CD14-positive monocyte (primary cell): ENCODE measurements at regions not wholly inside any gene's neighbourhood (a gene's known extent, or its start where the extent isn't known, plus 50 kb on each side); places are given as distances from the start of the nearest gene placed in this dataset.
A peak's percentile ranks its signal among the peaks of the same experiment; 100 is the strongest.

Experiments
- DNase-seq, 3 donors: peaks; one replicate each; pipeline ENCODE4 v3.0.0-alpha.2; 2011 to 2022
- H2AFZ ChIP-seq: 2 replicates; pipeline ENCODE4 v1.6.0; 2012; ENCODE audit warnings: mild to moderate bottlenecking, low read depth, low read length, inconsistent platforms; ENCODE audit not compliant: insufficient read depth, poor library complexity, severe bottlenecking
- H3K27ac ChIP-seq, 2 donors: 1 replicate in 1 of 2; 2 replicates in 1 of 2; pipeline ENCODE4 v1.5.1; 2012 to 2013; ENCODE audit warnings: low read length in 2 of 2, control low read depth in 1 of 2, inconsistent platforms in 1 of 2, low read depth in 1 of 2, mild to moderate bottlenecking in 1 of 2
- H3K27me3 ChIP-seq, 2 donors: one replicate each; pipeline versions ENCODE4 v1.6.0 to v1.6.1; 2011 to 2013; ENCODE audit warnings: low read length in 2 of 2; ENCODE audit not compliant: control insufficient read depth in 2 of 2, insufficient read depth in 2 of 2
- H3K36me3 ChIP-seq, 2 donors: replicated peaks in 1 of 2; 1 replicate in 1 of 2; 2 replicates in 1 of 2; pipeline versions ENCODE4 v1.5.1 to v1.6.1; 2012 to 2013; ENCODE audit warnings: low read length in 2 of 2, control low read depth in 1 of 2, inconsistent platforms in 1 of 2, mild to moderate bottlenecking in 1 of 2; ENCODE audit not compliant: insufficient read depth in 2 of 2, control insufficient read depth in 1 of 2
- H3K4me1 ChIP-seq, 2 donors: 1 replicate in 1 of 2; 2 replicates in 1 of 2; pipeline versions ENCODE4 v1.5.1 to v1.6.1; 2012 to 2013; ENCODE audit warnings: low read length in 2 of 2, control low read depth in 1 of 2, inconsistent platforms in 1 of 2, mild to moderate bottlenecking in 1 of 2, moderate library complexity in 1 of 2; ENCODE audit not compliant: insufficient read depth in 2 of 2, control insufficient read depth in 1 of 2
- H3K4me2 ChIP-seq: replicated peaks from 2 replicates; pipeline ENCODE3; 2012; ENCODE audit warnings: low read length, moderate library complexity, mild to moderate bottlenecking; ENCODE audit not compliant: poor library complexity, severe bottlenecking; ENCODE audit errors: extremely low read depth
- H3K4me3 ChIP-seq, 3 experiments: fragments of 200-600 bp in 1 of 3; sonication (generic) in 1 of 3; replicated peaks in 1 of 3; 1 replicate in 2 of 3; 2 replicates in 1 of 3; pipeline ENCODE4 v1.5.1; 2011 to 2013; ENCODE audit warnings: low read length in 3 of 3, mild to moderate bottlenecking in 3 of 3, control low read depth in 2 of 3, low read depth in 2 of 3, inconsistent platforms in 1 of 3, moderate library complexity in 1 of 3
- H3K79me2 ChIP-seq: 2 replicates; pipeline ENCODE4 v1.6.0; 2012; ENCODE audit warnings: mild to moderate bottlenecking, control low read depth, inconsistent platforms, low read length, moderate library complexity; ENCODE audit not compliant: insufficient read depth
- H3K9ac ChIP-seq: 2 replicates; pipeline ENCODE4 v1.6.0; 2017; ENCODE audit warnings: low read length, mild to moderate bottlenecking; ENCODE audit not compliant: insufficient read depth, poor library complexity, severe bottlenecking
- H3K9me3 ChIP-seq, 2 donors: replicated peaks in 1 of 2; 1 replicate in 1 of 2; 2 replicates in 1 of 2; pipeline versions ENCODE4 v1.5.1 to v1.6.1; 2012 to 2013; ENCODE audit warnings: low read length in 2 of 2, control low read depth in 1 of 2; ENCODE audit not compliant: control insufficient read depth in 1 of 2, insufficient read depth in 1 of 2
- H4K20me1 ChIP-seq: 2 replicates; pipeline ENCODE4 v1.6.0; 2012; ENCODE audit warnings: mild to moderate bottlenecking, low read length, control low read depth, moderate library complexity; ENCODE audit not compliant: insufficient read depth
- H3K27ac Mint-ChIP-seq, 7 donors: one replicate each; pipeline ENCODE4 v1.8.0; 2020; ENCODE audit warnings: mild to moderate bottlenecking in 7 of 7, mixed read lengths in 7 of 7, moderate library complexity in 6 of 7, inconsistent platforms in 2 of 7
- H3K27me3 Mint-ChIP-seq, 3 donors: one replicate each; pipeline ENCODE4 v1.8.0; 2021 to 2022; ENCODE audit warnings: low read depth in 3 of 3, mild to moderate bottlenecking in 3 of 3, mixed read lengths in 3 of 3, moderate library complexity in 3 of 3, inconsistent platforms in 1 of 3
- H3K36me3 Mint-ChIP-seq, 2 donors: one replicate each; pipeline ENCODE4 v1.8.0; 2020; ENCODE audit warnings: mixed read lengths in 2 of 2, inconsistent platforms in 1 of 2, mild to moderate bottlenecking in 1 of 2
- H3K4me1 Mint-ChIP-seq: one replicate; pipeline ENCODE4 v1.8.0; 2020; ENCODE audit warnings: mild to moderate bottlenecking, mixed read lengths
- H3K4me3 Mint-ChIP-seq, 2 donors: one replicate each; pipeline ENCODE4 v1.8.0; 2020; ENCODE audit warnings: mild to moderate bottlenecking in 2 of 2, mixed read lengths in 2 of 2, moderate library complexity in 1 of 2
- H3K9me3 Mint-ChIP-seq, 7 donors: one replicate each; pipeline ENCODE4 v1.8.0; 2020 to 2022; ENCODE audit warnings: mixed read lengths in 7 of 7, mild to moderate bottlenecking in 6 of 7, moderate library complexity in 6 of 7, inconsistent platforms in 2 of 7
- CTCF ChIP-seq: fragments of 200-600 bp; IDR thresholded peaks from one replicate; pipeline ENCODE4 v1.8.0; 2022; ENCODE audit warnings: antibody characterized with exemption, mild to moderate bottlenecking
- WGBS: methylation state at CpG from one replicate; pipeline ENCODE4 v1.1.5; 2013; ENCODE audit warnings: missing lambda C conversion rate; ENCODE audit not compliant: insufficient coverage; 5-methylcytosine and 5-hydroxymethylcytosine counted together
- intact Hi-C, 2 donors: fragments of 100-400 bp; cut with micrococcal nuclease; formaldehyde crosslinking; loops; one replicate each; pipeline versions ENCODE4 v1.15.0 to v1.15.1; 2023

- Histone ChIP-seq H3K4me2 (no peak overlapping the region), H4K20me1 (no peaks in the 10 kb centered on the region), H3K79me2 (no peaks in the 10 kb centered on the region), H3K27ac (no peak overlapping the region), H3K27me3 (no peaks in the 10 kb centered on the region), H3K9ac (no peak overlapping the region), H3K9me3 (peaks cover 4 to 5% of the 10 kb centered on the region in 2 donors), H3K36me3 (no peaks in the 10 kb centered on the region), H3K4me1 (no peaks in the 10 kb centered on the region), H3K4me3 (no peak overlapping the region), H2AFZ (no peak overlapping the region)
- H3K9me3 Mint-ChIP-seq: peaks cover 7 to 15% (median 10%) of the 10 kb centered on the region in 7 donors
- intact Hi-C loops: no loop called here
- H3K27me3 Mint-ChIP-seq: peaks cover 0 to 2% (median 0%) of the 10 kb centered on the region in 3 donors
- no peaks in the 10 kb centered on the region for H3K4me1 Mint-ChIP-seq
- H3K36me3 Mint-ChIP-seq: no peaks in the 10 kb centered on the region
- no peak overlapping the region for H3K27ac Mint-ChIP-seq
- TF ChIP-seq CTCF: no peak
- no peak for DNase-seq
- no peak overlapping the region for H3K4me3 Mint-ChIP-seq
Observed at GRCh38 chr2:129267559-129267958, 711.9 kb upstream of the RAB6C start.

DNA sequence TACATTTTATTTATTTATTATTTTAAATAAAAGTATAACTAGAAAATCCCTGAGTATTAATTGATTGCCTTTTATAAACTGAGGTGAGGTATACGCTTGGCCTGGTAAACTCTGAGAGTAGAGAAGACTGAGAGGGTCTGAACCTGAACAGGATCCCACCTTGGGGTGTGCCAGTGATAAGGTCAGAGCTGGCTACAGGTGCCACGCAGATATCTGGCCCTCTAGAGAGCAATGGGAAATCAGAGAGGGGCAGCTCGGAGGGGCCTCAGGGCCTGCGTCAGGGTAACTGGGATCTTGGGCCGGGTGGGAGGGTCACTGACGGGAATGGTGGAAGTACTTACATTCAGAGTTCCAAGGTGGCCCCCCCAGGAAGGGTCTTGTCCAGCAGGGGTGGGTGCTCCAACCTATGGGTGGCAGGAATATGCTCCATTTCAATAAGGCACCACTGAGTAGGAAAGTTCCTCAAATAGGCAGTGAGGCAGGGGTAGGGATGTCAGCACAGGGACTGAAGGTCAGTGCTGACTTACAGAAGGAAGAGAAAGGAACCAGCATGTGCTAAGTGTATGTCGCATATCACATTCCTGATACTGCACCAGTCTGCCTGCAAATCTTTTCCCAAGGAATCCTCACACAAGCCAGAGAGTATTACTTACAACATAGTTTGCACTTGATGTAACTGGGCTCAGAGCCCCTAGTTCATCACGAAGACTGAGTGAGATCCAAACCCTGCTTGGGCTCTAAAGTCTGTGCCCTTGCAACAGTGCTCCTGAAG is 706.0 kb upstream of the RAB6C start:
- TF ChIP-seq CTCF: no peak
- Histone ChIP-seq H3K9me3 (no peaks in the 10 kb centered on the region), H3K27me3 (no peaks in the 10 kb centered on the region), H4K20me1 (no peaks in the 10 kb centered on the region), H3K4me1 (no peaks in the 10 kb centered on the region), H3K27ac (no peak overlapping the region), H3K4me2 (no peak overlapping the region), H2AFZ (no peak overlapping the region), H3K36me3 (no peaks in the 10 kb centered on the region), H3K79me2 (no peaks in the 10 kb centered on the region), H3K4me3 (no peak overlapping the region), H3K9ac (no peak overlapping the region)
- H3K9me3 Mint-ChIP-seq: peaks cover 0 to 13% (median 3%) of the 10 kb centered on the region in 7 donors
- H3K27me3 Mint-ChIP-seq: peaks cover 0 to 5% (median 0%) of the 10 kb centered on the region in 3 donors
- H3K27ac Mint-ChIP-seq: peak overlapping the region in 1 of 7 donors; percentile 6
- no peak overlapping the region for H3K4me3 Mint-ChIP-seq
- no peaks in the 10 kb centered on the region for H3K4me1 Mint-ChIP-seq
- 83% methylated on average over 2 of the region's 8 CpGs for WGBS
- no peak for DNase-seq
- intact Hi-C loops: no loop called here
- H3K36me3 Mint-ChIP-seq: no peaks in the 10 kb centered on the region
